NCI-H345 treated with DMSO at 0.1 percent for 48 hours (cell line): ENCODE measurements at regions not wholly inside any gene's neighbourhood (a gene's known extent, or its start where the extent isn't known, plus 50 kb on each side); places are given as distances from the start of the nearest gene placed in this dataset.
"Not testable (repeated sequence)": the region's sequence is repeated elsewhere in the genome, so short reads cannot be mapped to it uniquely, and the experiment has no call there.

ENCODE experiments used
- DNase-seq: peaks from one replicate; lab custom pipeline; 2025; ENCODE audit not compliant: unreplicated experiment; lab: John Stamatoyannopoulos, UW

- no peak for DNase-seq
Observed at GRCh38 chr4:147220833-147221232, 260.1 kb upstream of the EDNRA start.

- no peak for DNase-seq
Observed at GRCh38 chr4:147222906-147223305, 258.0 kb upstream of the EDNRA start.

GRCh38 chr4:147223576-147223975 is 257.3 kb upstream of the EDNRA start:
- DNase-seq: no peak

- no peak for DNase-seq
Observed at GRCh38 chr4:147236806-147237205, 244.1 kb upstream of the EDNRA start.

- no peak for DNase-seq
Observed at GRCh38 chr4:147244786-147245185, 236.1 kb upstream of the EDNRA start.

- no peak for DNase-seq
Observed at GRCh38 chr4:147246096-147246495, 234.8 kb upstream of the EDNRA start.

- not testable (repeated sequence) for DNase-seq
Observed at GRCh38 chr4:147246528-147246927, 234.4 kb upstream of the EDNRA start.

GRCh38 chr4:147247579-147247978 is 233.3 kb upstream of the EDNRA start:
- no peak for DNase-seq

- DNase-seq: no peak
Observed at GRCh38 chr4:147250062-147250461, 230.8 kb upstream of the EDNRA start.

- not testable (repeated sequence) for DNase-seq
Observed at GRCh38 chr4:147255268-147255667, 225.6 kb upstream of the EDNRA start.

GRCh38 chr4:147259271-147259670 is 221.6 kb upstream of the EDNRA start:
- not testable (repeated sequence) for DNase-seq

GRCh38 chr4:147284256-147284835 is 196.6 kb upstream of the EDNRA start:
- no peak for DNase-seq

GRCh38 chr4:147284935-147285334 is 196.0 kb upstream of the EDNRA start:
- DNase-seq: no peak

- DNase-seq: no peak
Observed at GRCh38 chr4:147285751-147286150, 195.1 kb upstream of the EDNRA start.

- no peak for DNase-seq
Observed at GRCh38 chr4:147286846-147287587, 193.9 kb upstream of the EDNRA start.

- no peak for DNase-seq
Observed at GRCh38 chr4:147287588-147287890, 193.4 kb upstream of the EDNRA start.

GRCh38 chr4:147288512-147288911 is 192.4 kb upstream of the EDNRA start:
- no peak for DNase-seq

- DNase-seq: no peak
Observed at GRCh38 chr4:147289181-147289580, 191.7 kb upstream of the EDNRA start.

- not testable (repeated sequence) for DNase-seq
Observed at GRCh38 chr4:147292604-147293313, 188.1 kb upstream of the EDNRA start.

- DNase-seq: not testable (repeated sequence)
Observed at GRCh38 chr4:147293314-147293677, 187.6 kb upstream of the EDNRA start.

- DNase-seq: no peak
Observed at GRCh38 chr4:147299205-147299604, 181.7 kb upstream of the EDNRA start.

- DNase-seq: no peak
Observed at GRCh38 chr4:147303174-147303872, 177.6 kb upstream of the EDNRA start.
